ENCODE measurements at regions not wholly inside any gene's neighbourhood (a gene's known extent, or its start where the extent isn't known, plus 50 kb on each side); places are given as distances from the start of the nearest gene placed in this dataset.
"Not testable (repeated sequence)": the region's sequence is repeated elsewhere in the genome, so short reads cannot be mapped to it uniquely, and the experiment has no call there.

DNA sequence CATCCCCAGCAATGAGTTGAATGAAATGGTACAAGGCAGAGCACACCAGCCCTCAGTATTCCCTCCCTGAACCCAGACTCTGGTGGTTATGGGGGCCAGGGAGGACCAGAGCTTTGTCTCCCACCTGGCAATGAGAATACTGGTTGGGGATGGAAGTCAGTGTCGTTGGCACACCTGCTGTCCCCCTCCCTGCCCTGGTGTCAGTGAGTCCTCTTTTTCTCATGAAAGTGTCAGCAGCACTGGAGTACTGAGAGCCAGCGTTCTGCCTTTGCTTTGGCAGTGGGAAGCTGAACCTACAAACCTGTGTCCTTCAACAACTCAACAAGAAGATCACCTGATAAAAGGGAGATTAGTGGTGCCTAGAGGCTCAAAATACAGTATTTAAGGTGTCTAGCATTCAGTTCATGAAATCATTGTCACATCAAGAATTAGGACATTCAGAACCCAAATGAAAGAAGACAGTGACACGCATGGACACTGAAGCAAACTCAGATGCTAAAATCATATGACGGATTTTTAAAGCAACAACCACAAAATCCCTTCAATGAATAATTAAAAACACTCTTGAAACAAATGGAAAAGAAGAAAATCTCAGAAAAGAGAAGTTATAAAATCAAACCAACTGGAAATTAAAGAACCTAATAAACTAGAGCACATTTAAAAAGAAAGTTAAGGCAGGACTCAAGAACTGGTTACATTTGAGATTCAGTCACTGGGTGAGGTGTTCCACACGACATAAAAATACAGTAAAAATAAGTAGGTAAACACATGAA, 77.5 kb upstream of the VPREB1 start:
- no peak for DNase-seq
- Mint-ChIP-seq H3K27me3 (ENCODE audit: low read depth, poor library complexity) (peaks cover 94% of the 10 kb centered on the region), H3K9me3 (peaks cover 4% of the 10 kb centered on the region), H3K4me3 (no peak overlapping the region), H3K4me1 (peaks cover 6% of the 10 kb centered on the region), H3K36me3 (ENCODE audit: low read depth) (no peaks in the 10 kb centered on the region), H3K27ac (no peak overlapping the region)
- TF ChIP-seq, protein P1, sequence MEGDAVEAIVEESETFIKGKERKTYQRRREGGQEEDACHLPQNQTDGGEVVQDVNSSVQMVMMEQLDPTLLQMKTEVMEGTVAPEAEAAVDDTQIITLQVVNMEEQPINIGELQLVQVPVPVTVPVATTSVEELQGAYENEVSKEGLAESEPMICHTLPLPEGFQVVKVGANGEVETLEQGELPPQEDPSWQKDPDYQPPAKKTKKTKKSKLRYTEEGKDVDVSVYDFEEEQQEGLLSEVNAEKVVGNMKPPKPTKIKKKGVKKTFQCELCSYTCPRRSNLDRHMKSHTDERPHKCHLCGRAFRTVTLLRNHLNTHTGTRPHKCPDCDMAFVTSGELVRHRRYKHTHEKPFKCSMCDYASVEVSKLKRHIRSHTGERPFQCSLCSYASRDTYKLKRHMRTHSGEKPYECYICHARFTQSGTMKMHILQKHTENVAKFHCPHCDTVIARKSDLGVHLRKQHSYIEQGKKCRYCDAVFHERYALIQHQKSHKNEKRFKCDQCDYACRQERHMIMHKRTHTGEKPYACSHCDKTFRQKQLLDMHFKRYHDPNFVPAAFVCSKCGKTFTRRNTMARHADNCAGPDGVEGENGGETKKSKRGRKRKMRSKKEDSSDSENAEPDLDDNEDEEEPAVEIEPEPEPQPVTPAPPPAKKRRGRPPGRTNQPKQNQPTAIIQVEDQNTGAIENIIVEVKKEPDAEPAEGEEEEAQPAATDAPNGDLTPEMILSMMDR (IDR thresholded peaks at IDR 0.05), result no peak

DNA sequence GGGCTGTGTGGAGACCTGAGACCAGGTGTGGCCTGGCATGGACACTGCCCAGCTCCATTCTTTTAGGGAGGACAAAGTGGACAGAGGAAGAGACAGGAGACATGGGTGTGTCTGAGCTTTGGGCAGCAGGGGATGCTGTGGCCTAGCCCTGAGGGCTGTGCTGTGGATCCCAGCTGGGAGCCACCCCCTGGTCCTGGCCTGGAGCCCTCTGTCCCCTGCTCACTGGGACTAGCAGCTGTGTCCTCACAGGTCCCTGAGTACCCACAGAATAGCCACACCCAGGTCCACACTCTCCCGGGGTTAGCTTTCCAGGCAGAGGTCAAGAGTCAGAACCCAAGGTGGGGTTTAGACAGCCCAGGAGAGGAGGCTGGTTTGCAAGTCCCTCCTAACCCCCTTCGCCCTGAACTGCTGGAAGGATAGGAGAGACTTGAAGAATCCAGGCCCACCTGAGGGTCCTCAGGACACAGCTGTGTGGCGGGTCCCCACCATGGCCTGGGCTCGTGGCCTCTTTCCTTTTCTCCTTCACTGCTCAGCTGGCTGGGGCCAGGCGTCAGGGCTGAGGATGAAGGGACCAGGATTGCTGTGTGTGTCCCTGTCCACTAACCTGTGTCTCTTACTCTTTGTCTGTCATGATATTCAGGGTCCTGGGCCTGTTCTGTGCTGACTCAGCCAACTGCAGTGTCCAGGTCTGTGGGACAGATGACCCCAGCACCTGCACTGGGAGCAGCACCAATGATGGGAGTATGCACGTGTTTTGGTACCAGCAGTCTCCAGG, 78.5 kb upstream of the VPREB1 start:
- DNase-seq, result no peak
- peaks cover 6% of the 10 kb centered on the region for H3K4me1 Mint-ChIP-seq
- H3K36me3 Mint-ChIP-seq (ENCODE audit: low read depth), result no peaks in the 10 kb centered on the region
- TF ChIP-seq, protein P1 (IDR thresholded peaks at IDR 0.05), result no peak
- no peak overlapping the region for H3K27ac Mint-ChIP-seq
- peaks cover 90% of the 10 kb centered on the region for H3K27me3 Mint-ChIP-seq (ENCODE audit: low read depth, poor library complexity)
- H3K4me3 Mint-ChIP-seq, result no peak overlapping the region
- H3K9me3 Mint-ChIP-seq, result peaks cover 4% of the 10 kb centered on the region

DNA sequence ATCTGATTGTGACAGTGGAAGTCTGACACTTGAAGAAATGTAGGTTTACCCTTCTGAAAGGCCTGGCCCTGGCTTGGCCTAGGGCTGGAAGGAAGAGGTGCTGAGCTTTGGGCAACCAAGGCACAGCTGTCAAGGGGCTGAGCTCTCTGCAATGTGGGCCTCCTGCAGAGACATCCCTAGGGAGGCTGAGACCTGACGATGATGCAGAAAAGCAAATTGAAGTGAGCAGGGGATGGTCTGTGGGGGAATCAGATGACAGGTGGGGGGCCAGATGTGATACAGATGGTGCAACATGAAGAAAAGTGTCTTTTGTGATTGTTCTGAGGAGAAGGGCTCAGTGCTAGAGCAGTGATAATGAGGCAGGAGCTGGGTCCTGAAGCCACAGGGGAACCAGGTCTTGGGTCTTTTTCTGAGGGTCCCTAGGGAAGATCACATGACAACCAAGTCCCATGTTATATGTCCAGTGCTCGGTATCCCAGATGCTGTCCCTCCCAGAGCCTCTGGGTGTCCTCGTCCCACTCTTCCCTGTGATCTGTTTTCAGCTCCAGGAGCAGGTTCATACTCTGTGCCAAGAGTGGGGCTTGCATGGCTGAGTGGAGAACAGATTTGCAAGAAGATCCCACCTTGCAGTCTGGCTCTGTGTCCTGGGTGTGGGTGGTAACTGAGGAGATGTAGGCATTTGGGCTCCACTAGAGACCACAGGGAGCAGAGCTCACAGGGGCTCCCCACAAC, 79.9 kb upstream of the VPREB1 start:
- peaks cover 8% of the 10 kb centered on the region for H3K9me3 Mint-ChIP-seq
- H3K4me3 Mint-ChIP-seq, result no peak overlapping the region
- DNase-seq, result no peak
- H3K27ac Mint-ChIP-seq, result no peak overlapping the region
- H3K27me3 Mint-ChIP-seq (ENCODE audit: low read depth, poor library complexity), result peaks cover 79% of the 10 kb centered on the region
- no peaks in the 10 kb centered on the region for H3K36me3 Mint-ChIP-seq (ENCODE audit: low read depth)
- TF ChIP-seq, protein P1 (IDR thresholded peaks at IDR 0.05), result no peak
- peaks cover 6% of the 10 kb centered on the region for H3K4me1 Mint-ChIP-seq

DNA sequence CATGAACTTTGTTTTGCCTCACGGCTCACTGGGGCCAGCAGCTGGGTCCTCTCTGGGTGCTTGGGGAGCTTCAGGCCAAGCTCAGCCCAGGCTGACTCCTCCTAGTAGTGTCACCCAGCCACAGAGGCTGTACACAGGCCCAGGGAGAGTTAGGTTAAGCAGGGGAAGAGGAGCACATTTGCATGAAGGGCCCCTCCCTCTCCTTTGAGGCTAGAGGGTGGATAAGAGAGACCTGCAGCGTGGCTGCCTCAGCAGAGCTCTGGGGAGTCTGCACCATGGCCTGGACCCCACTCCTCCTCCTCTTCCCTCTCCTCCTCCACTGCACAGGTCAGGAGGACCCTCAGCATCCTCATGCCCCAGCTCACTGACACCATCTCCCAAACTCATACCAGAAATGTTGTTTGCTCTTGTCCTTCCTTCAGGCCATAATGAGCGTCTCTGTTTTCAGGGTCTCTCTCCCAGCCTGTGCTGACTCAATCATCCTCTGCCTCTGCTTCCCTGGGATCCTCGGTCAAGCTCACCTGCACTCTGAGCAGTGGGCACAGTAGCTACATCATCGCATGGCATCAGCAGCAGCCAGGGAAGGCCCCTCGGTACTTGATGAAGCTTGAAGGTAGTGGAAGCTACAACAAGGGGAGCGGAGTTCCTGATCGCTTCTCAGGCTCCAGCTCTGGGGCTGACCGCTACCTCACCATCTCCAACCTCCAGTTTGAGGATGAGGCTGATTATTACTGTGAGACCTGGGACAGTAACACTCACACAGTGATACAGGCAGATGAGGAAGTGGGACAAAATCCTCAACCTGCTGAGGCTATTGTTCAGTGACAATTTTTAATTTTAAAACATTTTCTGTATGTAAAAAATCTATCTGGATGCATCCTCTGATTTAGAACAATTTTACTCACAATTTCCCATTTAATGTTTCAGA, 82.4 kb upstream of the VPREB1 start:
- Mint-ChIP-seq H3K4me3 (no peak overlapping the region), H3K36me3 (ENCODE audit: low read depth) (no peaks in the 10 kb centered on the region), H3K9me3 (peaks cover 5% of the 10 kb centered on the region), H3K4me1 (no peaks in the 10 kb centered on the region), H3K27ac (no peak overlapping the region), H3K27me3 (ENCODE audit: low read depth, poor library complexity) (peaks cover 78% of the 10 kb centered on the region)
- TF ChIP-seq, protein P1 (IDR thresholded peaks at IDR 0.05), result no peak
- no peak for DNase-seq

DNA sequence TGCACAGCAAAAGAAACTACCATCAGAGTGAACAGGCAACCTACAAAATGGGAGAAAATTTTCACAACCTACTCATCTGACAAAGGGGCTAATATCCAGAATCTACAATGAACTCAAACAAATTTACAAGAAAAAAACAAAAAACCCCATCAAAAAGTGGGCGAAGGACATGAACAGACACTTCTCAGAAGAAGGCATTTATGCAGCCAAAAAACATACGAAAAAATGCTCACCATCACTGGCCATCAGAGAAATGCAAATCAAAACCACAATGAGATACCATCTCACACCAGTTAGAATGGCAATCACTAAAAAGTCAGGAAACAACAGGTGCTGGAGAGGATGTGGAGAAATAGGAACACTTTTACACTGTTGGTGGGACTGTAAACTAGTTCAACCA, 83.8 kb upstream of the VPREB1 start:
- DNase-seq; H3K36me3 Mint-ChIP-seq (ENCODE audit: low read depth); H3K27ac Mint-ChIP-seq; H3K4me3 Mint-ChIP-seq; H3K4me1 Mint-ChIP-seq; H3K9me3 Mint-ChIP-seq: not testable (repeated sequence)
- peaks cover 78% of the 10 kb centered on the region for H3K27me3 Mint-ChIP-seq (ENCODE audit: low read depth, poor library complexity)
